ENCODE measurements at regions not wholly inside any gene's neighbourhood (a gene's known extent, or its start where the extent isn't known, plus 50 kb on each side); places are given as distances from the start of the nearest gene placed in this dataset.
A peak's percentile ranks its signal among the peaks of the same experiment; 100 is the strongest.

- TF ChIP-seq CTCF (conservative IDR thresholded peaks at IDR 0.05) = peak; percentile 94
- H3K27ac ChIP-seq = no peak overlapping the region
Observed at GRCh38 chr14:65824285-65824977, 411.9 kb downstream of the FUT8 start.

- no peak overlapping the region for H3K27ac ChIP-seq
- peak; percentile 34 for TF ChIP-seq CTCF (conservative IDR thresholded peaks at IDR 0.05)
Observed at GRCh38 chr14:65824978-65825299, 412.4 kb downstream of the FUT8 start.

- no peak for TF ChIP-seq CTCF (conservative IDR thresholded peaks at IDR 0.05)
- H3K27ac ChIP-seq = no peak overlapping the region
Observed at GRCh38 chr14:65826946-65827345, 414.4 kb downstream of the FUT8 start.

GRCh38 chr14:65827520-65827919 lies 415.0 kb downstream of the FUT8 start:
- no peak overlapping the region for H3K27ac ChIP-seq
- TF ChIP-seq CTCF (conservative IDR thresholded peaks at IDR 0.05) = no peak

- TF ChIP-seq CTCF (conservative IDR thresholded peaks at IDR 0.05) = no peak
- H3K27ac ChIP-seq = no peak overlapping the region
Observed at GRCh38 chr14:65828396-65828795, 415.9 kb downstream of the FUT8 start.

- H3K27ac ChIP-seq = peak overlapping the region; percentile 5; the same call in 1 of the 2 replicates
- peak; percentile 59 for TF ChIP-seq CTCF (conservative IDR thresholded peaks at IDR 0.05)
Observed at GRCh38 chr14:65832431-65833266, 420.1 kb downstream of the FUT8 start.

GRCh38 chr14:65833267-65833880 lies 420.8 kb downstream of the FUT8 start:
- H3K27ac ChIP-seq = peak overlapping the region; percentile 5; the same call in 1 of the 2 replicates

More at GRCh38 chr14:65833267-65833880, 420.8 kb downstream of the FUT8 start:
- no peak for TF ChIP-seq CTCF (conservative IDR thresholded peaks at IDR 0.05)
